Left hindlimb (tissue), 1 donor: ENCODE measurements at regions not wholly inside any gene's neighbourhood (a gene's known extent, or its start where the extent isn't known, plus 50 kb on each side); places are given as distances from the start of the nearest gene placed in this dataset.

Experiments used
- DNase-seq: peaks from one replicate; pipeline ENCODE4 v3.0.0-alpha.2; 2018

DNA sequence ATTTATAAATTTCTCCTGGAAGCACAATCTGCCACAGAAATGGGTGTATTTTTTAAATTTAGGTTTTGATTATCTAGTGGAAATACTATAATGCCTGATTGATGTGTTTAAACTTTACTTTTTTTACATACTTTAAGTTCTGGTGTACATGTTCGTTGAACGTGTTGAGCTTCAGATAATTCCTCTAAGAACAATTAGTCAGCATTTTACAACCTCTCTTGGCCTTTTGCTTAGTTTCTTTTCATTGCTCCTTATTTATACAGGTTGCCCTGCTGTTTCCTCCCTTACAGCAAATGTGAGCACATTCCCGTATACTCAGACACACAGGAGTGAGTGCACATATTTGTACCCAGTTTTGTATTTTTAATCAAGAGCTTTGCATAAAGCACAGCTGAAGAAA is 1038.9 kb downstream of the BRINP3 start:
- DNase-seq: no peak

DNA sequence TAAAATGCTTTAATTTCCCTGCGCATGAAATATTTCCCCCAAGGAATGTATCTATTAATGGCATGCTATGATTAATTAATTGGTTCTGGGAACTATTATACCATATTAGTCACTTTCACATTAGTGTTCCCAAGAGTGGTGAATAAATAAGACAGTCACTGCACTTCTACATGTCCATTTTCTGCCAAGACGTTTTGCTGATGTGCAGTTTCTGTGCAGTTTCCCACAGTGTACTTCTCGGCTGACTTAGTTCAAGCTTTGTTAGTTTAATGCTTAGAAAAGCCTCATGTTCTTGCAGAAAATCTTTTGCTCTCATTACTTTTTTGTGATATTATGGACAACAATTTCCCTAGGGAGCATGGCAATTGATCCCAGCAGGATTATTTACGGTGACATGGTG is 1014.5 kb downstream of the BRINP3 start:
- DNase-seq: no peak

- DNase-seq: no peak
These were observed 980.9 kb downstream of the BRINP3 start for GRCh38 chr1:189496768-189497167.

DNA sequence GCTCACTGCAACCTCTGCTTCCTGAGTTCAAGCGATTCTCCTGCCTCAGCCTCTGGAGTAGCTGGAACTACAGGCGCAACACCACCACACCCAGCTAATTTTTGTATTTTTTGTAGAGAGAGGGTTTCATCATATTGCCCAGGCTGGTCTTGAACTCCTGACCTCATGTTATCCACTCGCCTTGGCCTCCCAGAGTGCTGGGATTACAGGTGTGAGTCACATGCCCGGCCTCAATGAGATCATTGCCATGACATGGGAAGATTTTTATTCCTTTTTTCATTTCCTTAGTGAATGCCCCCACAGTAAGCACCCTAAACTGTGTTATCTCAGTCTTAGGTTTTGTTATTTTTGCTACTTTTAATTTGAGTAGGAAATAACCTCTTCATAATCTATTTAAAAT is 977.9 kb downstream of the BRINP3 start:
- DNase-seq: no peak

DNA sequence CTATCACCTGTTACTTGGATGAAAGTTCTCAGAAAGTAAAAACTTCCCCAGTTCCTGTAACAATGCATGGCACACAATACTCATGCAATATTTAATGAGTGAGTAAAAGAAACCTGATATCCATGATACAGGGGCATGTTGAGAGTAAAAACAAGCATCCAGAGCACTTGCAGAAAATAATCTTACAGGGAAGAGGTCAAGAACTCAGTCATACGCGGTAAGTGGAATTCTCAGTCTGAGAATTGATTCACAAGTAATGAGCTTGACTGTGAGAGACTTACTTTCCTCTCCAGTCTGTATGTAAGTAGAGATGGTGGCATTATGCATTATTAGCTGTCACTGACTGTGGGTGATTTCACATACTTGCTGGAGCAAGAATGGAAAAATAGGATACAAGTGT is 976.9 kb downstream of the BRINP3 start:
- DNase-seq: no peak

DNA sequence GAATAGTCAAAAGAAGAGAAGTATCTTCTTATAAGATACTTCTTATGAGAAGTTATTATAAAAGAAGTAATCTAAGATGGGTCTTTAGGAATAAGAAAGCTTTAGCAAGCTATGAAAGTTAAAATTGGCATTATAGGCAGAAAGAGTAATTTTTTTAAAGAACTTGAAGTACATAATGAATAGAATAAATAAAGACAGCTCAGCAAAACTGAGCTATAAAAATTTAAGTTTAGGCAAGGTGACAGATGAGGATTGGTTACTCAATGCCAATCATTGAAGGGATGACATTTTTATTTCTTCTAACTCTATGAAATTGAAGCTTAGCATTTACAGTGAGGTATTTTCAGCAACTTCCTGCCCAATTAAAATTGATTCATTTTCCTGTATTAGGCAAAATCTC is 966.8 kb downstream of the BRINP3 start:
- no peak for DNase-seq

DNA sequence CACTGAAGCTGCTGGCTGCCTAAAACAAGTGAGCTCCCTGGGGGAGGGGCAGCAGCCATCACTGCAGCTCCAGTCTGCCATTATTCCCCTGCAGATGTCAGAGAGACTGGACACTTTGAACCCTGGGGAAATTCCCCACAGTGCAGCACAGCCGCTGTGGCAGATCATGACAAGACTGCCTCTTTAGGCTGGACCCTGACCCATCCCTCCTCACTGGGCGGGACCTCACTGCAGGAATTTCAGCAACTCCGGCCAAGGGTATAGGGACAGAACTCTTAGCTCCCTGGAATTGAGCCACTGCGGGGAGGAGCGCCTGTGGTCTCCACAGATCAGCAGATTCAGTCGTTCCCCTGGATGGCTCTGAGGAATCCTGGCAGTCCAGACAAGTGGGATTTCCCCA is 964.6 kb downstream of the BRINP3 start:
- peak; percentile 33 for DNase-seq

DNA sequence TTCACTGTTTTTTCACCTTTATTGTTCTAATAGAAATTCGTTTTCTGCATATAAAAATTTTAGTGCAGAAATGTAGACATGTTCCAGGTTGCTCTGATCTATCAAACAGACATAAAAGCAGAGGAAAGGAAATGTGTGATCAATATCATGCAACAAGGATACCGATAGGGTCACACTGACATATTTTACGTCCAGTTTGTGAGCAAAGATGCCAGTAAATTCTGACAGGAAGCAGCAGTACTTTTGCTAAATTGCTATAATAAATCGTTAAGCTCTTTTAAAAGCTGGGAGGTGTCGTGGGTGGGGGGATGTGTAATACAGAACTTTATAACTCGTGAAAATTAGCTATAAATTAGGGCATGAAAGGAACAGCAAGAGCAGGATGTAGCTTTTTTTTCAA is 955.2 kb downstream of the BRINP3 start:
- no peak for DNase-seq

- DNase-seq: no peak
These were observed 953.2 kb downstream of the BRINP3 start for GRCh38 chr1:189524501-189524900.

DNA sequence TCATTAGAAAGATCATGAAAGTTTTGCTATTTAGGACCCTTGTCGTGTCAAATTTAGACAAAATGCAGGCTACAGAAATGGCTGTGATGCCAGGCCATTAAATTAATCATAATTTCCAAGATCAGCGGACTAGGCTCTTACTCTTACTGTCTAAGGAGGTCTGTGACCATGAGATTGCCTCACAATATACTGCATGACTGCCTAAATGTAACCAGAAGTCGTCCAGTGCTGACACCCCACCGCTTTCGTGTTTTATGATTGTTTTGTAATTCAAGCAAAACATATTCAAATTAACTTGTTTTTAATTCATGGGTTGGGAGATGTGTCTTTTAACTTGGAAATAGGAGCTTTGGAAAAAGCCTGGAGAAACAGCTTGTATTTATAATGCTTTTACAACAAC is 947.5 kb downstream of the BRINP3 start:
- no peak for DNase-seq

DNA sequence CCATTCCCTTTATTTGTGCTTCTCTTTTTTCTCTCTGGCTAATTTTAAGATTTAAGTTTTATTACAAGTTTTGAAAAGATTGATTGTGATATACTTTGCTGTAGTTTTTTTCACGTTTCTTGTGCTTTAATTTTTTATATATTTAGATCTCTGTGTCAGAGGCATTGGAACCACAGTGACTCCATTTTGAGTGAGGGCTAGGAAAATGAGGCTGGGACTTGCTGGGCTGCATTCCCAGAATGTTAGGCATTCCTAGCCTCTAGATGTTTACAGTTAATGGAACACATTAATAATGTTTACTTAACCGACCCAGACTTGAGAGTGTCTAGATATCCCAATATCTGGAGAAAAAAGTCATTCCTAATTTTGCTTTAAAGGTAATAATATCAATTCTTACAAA is 939.4 kb downstream of the BRINP3 start:
- DNase-seq: no peak

- no peak for DNase-seq
These were observed 927.2 kb downstream of the BRINP3 start for GRCh38 chr1:189550498-189550897.

DNA sequence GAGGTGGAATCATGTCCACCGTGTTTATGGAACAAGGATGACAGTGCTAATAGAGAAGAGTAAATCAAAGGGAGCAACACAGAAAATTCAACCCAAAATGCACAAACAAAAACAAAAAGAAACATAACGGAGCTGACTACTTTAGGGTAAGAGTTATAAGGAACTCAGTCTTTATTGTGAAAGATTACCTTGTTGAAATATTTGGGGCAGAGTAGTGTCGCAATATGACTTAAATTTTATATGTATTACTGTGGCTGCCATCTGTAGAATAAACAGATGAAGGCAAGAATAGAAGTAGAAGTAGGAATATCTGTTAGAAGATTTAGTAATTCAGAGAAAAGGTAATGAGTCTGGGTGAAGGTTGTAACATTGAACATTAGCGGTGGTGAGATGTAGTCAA is 913.9 kb downstream of the BRINP3 start:
- no peak for DNase-seq

GRCh38 chr1:189567890-189568289 is 909.8 kb downstream of the BRINP3 start:
- no peak for DNase-seq

- no peak for DNase-seq
These were observed 881.5 kb downstream of the BRINP3 start for GRCh38 chr1:189596197-189596596.

GRCh38 chr1:189597083-189597482 is 880.6 kb downstream of the BRINP3 start:
- DNase-seq: no peak

DNA sequence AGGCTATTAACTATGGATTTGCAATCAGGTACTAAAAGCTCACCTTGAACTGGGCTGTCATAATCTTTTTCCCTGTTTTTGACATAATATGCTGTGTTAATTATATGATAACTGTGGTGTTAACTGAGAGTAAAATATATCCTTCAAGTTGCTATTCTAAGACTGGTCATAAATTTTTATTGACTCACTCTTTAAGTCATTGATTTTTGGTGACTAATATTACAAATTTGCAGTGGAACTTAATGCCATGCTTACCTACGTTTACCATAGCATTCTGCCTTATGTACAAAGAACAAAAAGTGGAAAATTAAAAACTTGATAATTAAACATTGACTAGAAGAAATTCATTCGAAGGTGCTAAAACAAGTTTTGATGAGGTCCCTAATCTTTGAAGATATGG is 872.4 kb downstream of the BRINP3 start:
- no peak for DNase-seq

DNA sequence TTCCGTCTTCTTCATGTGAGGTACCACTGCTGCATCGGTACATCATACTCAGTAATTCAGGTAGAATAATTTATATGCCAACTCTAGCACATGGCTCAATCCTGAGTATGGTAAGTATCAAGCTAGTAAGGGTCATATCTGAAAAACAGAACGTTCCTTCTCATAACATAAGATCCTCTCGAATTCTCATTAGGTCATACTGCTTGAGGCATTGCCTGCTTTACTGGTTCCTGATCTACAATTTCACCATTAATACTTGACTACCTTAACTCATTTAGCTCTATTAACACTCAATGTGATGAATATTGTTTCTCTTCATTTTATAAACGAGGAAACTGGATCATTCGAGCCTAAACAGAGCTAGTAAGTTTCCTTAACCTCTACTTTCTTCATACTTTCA is 871.6 kb downstream of the BRINP3 start:
- DNase-seq: no peak

DNA sequence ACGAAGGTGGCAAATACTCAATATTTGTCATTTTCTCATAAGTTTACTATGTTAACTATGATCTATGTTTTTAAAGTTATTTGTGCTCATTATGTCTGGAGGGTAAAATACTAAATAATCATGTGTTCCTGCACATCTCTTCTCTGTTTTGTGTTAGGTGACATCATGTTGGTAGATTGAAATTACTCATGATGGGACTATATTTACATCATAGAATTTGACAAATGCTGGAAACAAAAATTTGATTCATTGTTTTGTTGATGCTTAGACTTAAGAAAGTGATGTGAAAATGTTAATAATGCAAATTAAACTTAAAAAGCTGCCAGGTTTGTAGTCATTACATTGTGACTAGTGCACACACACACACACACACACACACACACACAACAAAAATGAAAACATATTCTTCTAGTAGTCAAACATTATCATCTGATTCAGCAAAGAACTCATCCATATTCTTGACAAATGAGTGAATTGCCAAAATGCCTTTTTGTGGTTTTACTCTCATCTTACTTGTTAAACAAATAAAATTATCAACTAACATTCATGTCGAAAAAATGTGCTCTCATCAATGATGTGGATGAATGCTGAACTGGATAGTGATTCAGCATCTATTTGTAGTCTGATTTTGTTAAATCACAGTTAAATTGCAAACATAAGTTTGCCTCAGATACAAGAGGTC is 870.7 kb downstream of the BRINP3 start:
- no peak for DNase-seq

GRCh38 chr1:189607477-189608096 is 870.1 kb downstream of the BRINP3 start:
- DNase-seq: no peak

GRCh38 chr1:189609167-189609566 is 868.5 kb downstream of the BRINP3 start:
- DNase-seq: no peak

DNA sequence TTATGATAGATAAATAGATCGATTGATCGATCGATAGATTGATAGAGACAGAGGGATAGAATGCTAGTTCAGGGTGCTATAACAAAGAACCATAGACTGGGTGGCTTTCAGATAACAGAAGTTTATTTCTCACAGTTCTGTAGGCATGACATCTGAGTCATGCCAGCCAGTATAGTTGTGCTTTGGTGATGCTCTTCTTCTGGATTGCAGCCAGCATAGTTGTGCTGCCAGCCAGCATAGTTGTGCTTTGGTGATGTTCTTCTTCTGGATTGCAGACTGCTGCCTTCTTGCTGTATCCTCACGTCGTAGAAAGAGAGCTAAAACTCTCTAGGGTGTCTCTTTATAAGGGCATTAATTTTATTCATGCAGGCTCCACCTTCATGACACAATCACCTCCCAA is 860.8 kb downstream of the BRINP3 start:
- no peak for DNase-seq

DNA sequence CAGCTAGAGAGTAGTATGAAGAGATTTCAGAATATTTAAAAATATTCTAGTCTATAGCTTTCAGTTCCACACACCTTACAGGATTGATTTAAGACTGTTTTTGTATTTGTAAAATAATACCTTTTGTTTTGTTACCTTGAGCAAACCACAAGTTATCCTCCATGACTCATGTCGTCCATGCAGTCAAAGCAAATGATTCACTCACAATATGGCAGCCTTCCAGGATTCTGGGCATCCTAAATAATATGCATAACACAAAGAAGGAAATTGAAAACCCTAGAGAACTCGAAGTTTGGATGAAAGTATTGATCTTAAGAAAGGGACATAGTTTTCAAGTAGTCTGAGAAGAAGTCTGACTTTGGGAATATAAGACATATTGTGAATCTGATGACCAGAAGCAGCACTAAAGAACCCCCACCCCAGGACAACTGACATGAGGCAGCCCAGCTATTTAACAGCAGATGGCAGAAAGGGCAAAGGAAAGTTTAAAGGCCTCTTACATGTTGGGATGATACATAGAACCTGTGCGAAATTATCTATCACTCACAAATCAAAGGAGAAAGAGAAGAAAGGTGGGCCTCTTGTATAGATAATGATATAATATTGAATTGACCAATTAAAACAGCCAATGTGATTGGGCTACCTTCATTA is 857.9 kb downstream of the BRINP3 start:
- no peak for DNase-seq

GRCh38 chr1:189620471-189620870 is 857.2 kb downstream of the BRINP3 start:
- DNase-seq: no peak

- no peak for DNase-seq
These were observed 854.3 kb downstream of the BRINP3 start for GRCh38 chr1:189623336-189623735.
